Mammary epithelial cell (primary cell): ENCODE measurements at regions not wholly inside any gene's neighbourhood (a gene's known extent, or its start where the extent isn't known, plus 50 kb on each side); places are given as distances from the start of the nearest gene placed in this dataset.

Experiments used
- EZH2 ChIP-seq: IDR thresholded peaks from 2 replicates; pipeline ENCODE4 v1.6.1; 2012; ENCODE audit warnings: low read length, inconsistent platforms, borderline replicate concordance
- TF ChIP-seq, protein P1 (sequence below), 2 donors: IDR thresholded peaks in 1 of 2; conservative IDR thresholded peaks in 1 of 2; 2 replicates each; pipeline ENCODE4 v1.5.1; 2011 to 2012; ENCODE audit warnings: inconsistent platforms in 2 of 2, low read length in 2 of 2, mild to moderate bottlenecking in 2 of 2, control low read depth in 1 of 2, low read depth in 1 of 2; ENCODE audit not compliant: insufficient read depth in 1 of 2; ENCODE audit errors: extremely low read depth in 1 of 2

DNA sequence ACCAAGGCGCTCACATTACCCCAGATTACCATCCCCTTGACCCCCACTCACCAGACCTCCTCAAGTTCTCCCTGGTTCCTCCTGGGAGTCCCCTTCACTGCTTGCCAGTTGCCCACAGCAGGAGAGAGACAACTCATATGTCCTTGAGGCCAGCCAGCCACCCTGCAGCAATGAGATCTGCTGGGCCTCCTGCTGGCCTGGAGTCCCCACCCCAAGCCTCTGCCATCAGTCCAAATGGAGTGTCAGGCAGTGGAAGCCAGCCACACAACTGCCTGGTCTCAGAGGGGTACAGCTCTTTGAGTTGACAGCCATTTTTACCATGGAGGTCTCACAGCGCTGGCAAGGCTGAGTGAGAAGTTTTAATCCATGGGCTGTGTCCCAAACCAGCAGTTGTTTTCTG lies 53.0 kb upstream of the EXOC4 start:
- TF ChIP-seq, protein P1, sequence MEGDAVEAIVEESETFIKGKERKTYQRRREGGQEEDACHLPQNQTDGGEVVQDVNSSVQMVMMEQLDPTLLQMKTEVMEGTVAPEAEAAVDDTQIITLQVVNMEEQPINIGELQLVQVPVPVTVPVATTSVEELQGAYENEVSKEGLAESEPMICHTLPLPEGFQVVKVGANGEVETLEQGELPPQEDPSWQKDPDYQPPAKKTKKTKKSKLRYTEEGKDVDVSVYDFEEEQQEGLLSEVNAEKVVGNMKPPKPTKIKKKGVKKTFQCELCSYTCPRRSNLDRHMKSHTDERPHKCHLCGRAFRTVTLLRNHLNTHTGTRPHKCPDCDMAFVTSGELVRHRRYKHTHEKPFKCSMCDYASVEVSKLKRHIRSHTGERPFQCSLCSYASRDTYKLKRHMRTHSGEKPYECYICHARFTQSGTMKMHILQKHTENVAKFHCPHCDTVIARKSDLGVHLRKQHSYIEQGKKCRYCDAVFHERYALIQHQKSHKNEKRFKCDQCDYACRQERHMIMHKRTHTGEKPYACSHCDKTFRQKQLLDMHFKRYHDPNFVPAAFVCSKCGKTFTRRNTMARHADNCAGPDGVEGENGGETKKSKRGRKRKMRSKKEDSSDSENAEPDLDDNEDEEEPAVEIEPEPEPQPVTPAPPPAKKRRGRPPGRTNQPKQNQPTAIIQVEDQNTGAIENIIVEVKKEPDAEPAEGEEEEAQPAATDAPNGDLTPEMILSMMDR (conservative IDR thresholded peaks at IDR 0.05 in 1 of 2, IDR thresholded peaks at IDR 0.05 in 1 of 2; ENCODE audit: extremely low read depth in 1 of 2, insufficient read depth in 1 of 2, low read depth in 1 of 2, low read length in 2 of 2), result no peak
- TF ChIP-seq EZH2, result no peak
